ENCODE measurements at regions not wholly inside any gene's neighbourhood (a gene's known extent, or its start where the extent isn't known, plus 50 kb on each side); places are given as distances from the start of the nearest gene placed in this dataset.

DNA sequence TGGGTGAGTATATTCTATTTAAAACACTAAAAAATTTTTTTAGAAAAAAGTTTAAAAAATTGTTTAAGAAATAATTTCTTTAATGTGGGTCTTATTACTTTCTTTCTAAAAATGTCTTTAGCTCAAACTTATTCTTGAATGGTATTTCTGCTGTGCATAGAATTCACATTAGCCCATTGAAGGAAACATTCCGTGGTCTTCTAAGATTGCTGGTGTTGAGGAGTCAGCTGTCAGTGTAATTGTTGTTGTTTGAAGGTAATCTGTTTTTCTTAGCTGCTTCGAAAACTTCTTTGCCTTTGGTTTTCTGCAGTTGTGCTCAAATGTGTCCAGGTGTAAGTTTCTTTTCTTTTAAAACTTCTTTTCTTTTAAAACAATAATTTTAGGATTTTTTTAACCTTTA lies 85.4 kb upstream of the KLF12 start:
- H3K4me3 ChIP-seq (ENCODE audit: low read depth, low read length): no peak overlapping the region

- H3K4me3 ChIP-seq (ENCODE audit: low read depth, low read length): no peak overlapping the region
These were observed 84.1 kb upstream of the KLF12 start for GRCh38 chr13:74218291-74218690.

GRCh38 chr13:74217811-74218210 lies 83.6 kb upstream of the KLF12 start:
- no peak overlapping the region for H3K4me3 ChIP-seq (ENCODE audit: low read depth, low read length)

- no peak overlapping the region for H3K4me3 ChIP-seq (ENCODE audit: low read depth, low read length)
These were observed 81.2 kb upstream of the KLF12 start for GRCh38 chr13:74215420-74215819.

DNA sequence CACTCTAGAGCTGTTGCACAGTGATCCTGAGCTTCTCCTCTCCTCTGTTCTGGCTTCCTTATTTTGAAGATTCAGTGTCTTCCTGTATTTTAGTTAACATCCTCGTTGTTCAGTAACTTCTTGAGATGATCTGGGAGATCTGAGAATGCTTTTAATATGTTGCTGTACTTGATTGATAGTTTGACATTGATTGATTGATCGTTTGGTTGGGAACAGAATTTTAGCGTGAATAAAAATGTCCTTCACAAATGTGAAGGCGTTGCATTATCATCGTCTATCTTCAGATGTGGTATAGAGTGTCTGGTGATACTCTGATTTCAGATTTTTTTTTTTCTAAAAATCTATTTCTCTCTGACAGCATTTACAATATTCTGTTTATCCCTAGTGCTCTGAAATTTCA lies 80.1 kb upstream of the KLF12 start:
- H3K4me3 ChIP-seq (ENCODE audit: low read depth, low read length): no peak overlapping the region

- H3K4me3 ChIP-seq (ENCODE audit: low read depth, low read length): no peak overlapping the region
These were observed 76.6 kb upstream of the KLF12 start for GRCh38 chr13:74210693-74211393.

DNA sequence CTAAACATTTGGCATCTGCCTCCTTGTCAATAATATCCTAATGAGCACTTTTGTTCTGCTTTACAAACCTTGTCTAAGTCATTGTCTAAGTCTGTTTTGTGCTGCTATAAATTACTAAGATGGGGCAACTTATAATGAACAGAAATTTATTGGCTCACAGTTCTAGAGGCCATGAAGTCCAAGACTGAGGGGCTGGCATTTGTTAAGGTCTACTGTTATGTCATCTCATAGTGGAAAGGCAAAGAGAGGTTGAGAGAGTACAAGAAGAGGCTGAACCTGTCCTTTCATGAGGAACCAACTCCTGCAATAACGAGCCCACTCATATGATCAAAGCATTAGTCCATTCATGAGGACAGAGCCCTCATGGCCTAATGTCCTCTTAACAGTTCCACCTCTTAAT lies 72.7 kb upstream of the KLF12 start:
- no peak overlapping the region for H3K4me3 ChIP-seq (ENCODE audit: low read depth, low read length)

DNA sequence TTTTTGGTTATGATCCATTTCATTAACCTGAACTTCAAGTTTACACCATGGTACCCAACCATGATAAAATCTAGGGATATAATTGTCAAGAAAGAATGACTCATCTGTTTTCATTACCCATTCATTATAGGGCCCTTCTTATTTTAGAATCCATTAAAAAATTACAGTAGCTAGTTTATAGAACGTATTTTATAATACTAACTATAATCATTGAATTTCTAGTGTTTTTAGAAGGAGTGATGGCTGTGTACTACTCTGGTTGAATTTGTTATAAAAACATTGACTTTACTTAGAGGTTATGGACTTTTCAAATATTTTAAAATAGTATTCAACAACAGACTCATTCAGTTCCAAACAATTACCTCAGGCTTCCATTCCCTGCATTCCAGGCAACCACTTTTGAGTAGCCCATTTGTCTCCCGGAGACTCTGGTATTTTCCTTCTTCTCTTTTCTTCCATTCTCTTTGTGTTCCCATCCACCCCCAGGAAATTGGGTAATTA lies 71.9 kb upstream of the KLF12 start:
- no peak overlapping the region for H3K4me3 ChIP-seq (ENCODE audit: low read depth, low read length)

- H3K4me3 ChIP-seq (ENCODE audit: low read depth, low read length): no peak overlapping the region
These were observed 71.1 kb upstream of the KLF12 start for GRCh38 chr13:74205313-74205690.

- H3K4me3 ChIP-seq (ENCODE audit: low read depth, low read length): no peak overlapping the region
These were observed 70.6 kb upstream of the KLF12 start for GRCh38 chr13:74204602-74205312.

DNA sequence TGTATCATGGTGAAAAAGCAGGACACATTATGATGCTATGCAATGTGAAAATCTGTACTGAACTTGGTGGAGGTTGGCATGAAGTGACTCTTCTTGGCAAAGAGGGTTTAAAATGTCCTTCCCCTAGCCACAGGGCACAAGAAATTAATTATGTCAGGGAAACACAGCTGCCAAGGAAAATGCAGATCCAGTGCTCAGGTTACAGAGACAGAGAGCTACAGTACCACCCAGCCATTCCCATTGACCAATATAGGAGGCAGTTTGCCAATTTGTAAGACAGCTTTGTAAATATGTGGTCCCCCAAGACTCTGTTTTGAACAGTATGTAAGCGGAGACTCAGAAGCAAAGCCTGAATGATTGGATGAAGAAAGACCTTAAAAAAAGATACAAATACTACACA lies 69.4 kb upstream of the KLF12 start:
- no peak overlapping the region for H3K4me3 ChIP-seq (ENCODE audit: low read depth, low read length)

- no peak overlapping the region for H3K4me3 ChIP-seq (ENCODE audit: low read depth, low read length)
These were observed 68.1 kb upstream of the KLF12 start for GRCh38 chr13:74202129-74202813.

GRCh38 chr13:74201530-74201929 lies 67.3 kb upstream of the KLF12 start:
- no peak overlapping the region for H3K4me3 ChIP-seq (ENCODE audit: low read depth, low read length)

- H3K4me3 ChIP-seq (ENCODE audit: low read depth, low read length): no peak overlapping the region
These were observed 65.9 kb upstream of the KLF12 start for GRCh38 chr13:74200081-74200480.

DNA sequence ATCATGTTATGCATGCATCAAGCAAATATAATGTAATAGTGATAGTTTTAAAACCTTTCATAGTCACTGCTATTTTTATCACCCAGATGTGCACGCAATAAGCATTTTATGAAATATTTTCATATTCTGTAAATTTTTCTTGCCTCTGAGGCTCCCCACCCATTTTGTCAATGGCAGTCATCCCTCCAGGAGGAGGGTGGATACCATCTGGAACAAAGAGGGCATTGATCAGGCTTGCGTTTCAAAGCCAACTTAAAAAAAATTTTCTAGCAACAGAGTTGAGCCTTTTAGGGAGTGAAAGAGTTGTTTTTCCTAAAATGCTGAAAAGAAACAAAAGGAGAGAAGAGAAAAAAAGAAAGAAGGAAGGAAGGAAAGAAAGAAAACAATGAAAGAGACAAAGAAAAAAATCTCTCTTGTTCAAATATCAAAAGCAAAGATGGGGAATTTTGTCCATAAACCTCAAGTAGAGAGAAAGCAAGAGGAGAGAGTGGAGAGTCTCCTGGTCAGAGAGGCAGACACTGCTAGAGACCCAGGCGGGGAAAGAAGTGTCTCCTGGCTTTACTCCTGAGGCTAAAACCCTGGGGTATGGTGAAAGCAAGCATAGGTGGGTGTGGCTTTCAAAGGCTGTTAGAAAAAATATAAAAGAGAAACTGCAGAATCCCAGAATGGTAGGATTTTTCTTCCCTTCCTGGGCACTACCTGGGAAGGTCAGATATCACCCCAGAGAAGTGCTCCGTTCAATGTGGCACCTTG lies 63.6 kb upstream of the KLF12 start:
- H3K4me3 ChIP-seq (ENCODE audit: low read depth, low read length): no peak overlapping the region

GRCh38 chr13:74194846-74195245 lies 60.6 kb upstream of the KLF12 start:
- H3K4me3 ChIP-seq (ENCODE audit: low read depth, low read length): no peak overlapping the region

DNA sequence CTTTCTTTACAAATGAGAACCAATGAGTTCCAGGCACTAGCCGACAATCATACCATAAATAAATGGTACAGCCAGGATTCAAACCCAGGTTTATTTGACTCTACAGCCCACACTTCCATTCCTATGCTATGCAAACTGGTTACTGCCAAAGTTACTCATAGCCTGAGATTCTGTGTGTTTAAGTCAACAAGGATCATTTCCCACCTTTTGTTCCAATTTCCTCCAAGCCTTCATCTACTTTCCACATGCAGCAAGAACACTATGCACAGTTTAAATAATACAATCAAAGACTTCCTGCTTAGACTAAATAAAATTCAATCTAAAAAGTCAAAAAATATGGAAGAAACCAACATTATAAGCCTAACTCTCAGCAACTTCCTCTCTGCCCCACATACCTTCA lies 59.2 kb upstream of the KLF12 start:
- no peak overlapping the region for H3K4me3 ChIP-seq (ENCODE audit: low read depth, low read length)

GRCh38 chr13:74191410-74191809 lies 57.2 kb upstream of the KLF12 start:
- no peak overlapping the region for H3K4me3 ChIP-seq (ENCODE audit: low read depth, low read length)

GRCh38 chr13:74190999-74191398 lies 56.8 kb upstream of the KLF12 start:
- no peak overlapping the region for H3K4me3 ChIP-seq (ENCODE audit: low read depth, low read length)

DNA sequence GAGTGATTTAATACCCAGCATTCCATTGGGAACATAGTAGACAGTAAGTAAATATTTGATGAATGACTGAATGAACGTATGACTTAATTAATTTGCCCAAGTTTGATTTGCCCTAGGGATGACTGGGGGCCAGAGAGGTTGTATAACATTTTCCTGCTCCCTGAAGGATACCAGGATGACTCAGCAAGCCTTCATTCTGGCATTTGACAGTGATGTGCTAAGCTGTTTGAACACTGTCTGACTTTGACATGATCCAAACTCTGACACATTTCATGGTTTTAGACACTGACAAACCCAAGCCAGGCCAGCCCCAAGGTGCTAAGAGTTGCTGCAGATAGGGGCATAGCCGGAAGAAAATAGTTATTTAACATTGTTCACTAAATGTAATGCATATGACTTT lies 53.4 kb upstream of the KLF12 start:
- H3K4me3 ChIP-seq (ENCODE audit: low read depth, low read length): no peak overlapping the region

DNA sequence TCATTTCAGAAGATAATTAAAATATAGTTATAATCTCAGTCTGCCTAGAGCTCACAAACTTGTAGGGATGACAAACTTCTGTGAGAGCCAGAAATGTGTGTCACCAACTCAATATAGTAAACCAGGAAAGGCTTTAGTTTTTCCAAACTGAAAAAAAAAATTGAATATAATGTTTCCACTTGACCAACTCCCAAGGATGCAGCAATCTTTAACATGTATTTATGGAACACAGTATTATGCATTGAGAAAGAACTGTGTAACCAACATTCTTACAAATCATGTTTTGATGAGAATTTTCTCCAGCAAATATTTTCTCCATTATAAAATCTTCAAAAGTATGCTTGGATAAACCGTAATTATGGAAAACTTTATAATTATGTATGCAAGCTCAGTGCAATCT lies 50.1 kb upstream of the KLF12 start:
- H3K4me3 ChIP-seq (ENCODE audit: low read depth, low read length): no peak overlapping the region
